HG03135 (cell line): ENCODE measurements at regions not wholly inside any gene's neighbourhood (a gene's known extent, or its start where the extent isn't known, plus 50 kb on each side); places are given as distances from the start of the nearest gene placed in this dataset.
A peak's percentile ranks its signal among the peaks of the same experiment; 100 is the strongest.
"Not testable (repeated sequence)": the region's sequence is repeated elsewhere in the genome, so short reads cannot be mapped to it uniquely, and the experiment has no call there.

Experiments
- ATAC-seq: cut with Tn5 transposase; IDR thresholded peaks from one replicate; pipeline ENCODE4 v1.9.1; 2021; ENCODE audit warnings: mild to moderate bottlenecking, moderate library complexity; ENCODE audit not compliant: unreplicated experiment

- no peak for ATAC-seq
These were observed 892.6 kb downstream of the KCNT2 start for GRCh38 chr1:195715652-195716051.

- no peak for ATAC-seq
These were observed 894.0 kb downstream of the KCNT2 start for GRCh38 chr1:195714248-195714647.

DNA sequence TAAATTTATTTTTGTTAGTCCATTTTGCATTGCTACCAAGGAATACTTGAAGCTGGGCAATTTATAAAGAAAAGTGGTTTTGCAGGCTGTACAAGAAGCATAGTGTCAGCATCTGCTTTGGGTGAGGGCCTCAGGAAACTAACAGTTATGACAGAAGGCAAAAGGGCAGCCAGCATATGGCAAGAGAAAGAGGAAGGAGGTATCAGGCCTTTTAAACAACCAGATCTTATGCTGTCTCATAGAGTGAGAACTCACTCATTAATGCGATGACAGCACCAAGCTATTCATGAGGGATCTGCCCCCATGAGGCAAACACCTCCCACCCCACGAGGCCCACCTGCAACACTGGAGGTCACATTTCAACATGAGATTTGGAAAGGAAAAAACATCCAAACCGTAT is 898.4 kb downstream of the KCNT2 start:
- ATAC-seq: no peak

DNA sequence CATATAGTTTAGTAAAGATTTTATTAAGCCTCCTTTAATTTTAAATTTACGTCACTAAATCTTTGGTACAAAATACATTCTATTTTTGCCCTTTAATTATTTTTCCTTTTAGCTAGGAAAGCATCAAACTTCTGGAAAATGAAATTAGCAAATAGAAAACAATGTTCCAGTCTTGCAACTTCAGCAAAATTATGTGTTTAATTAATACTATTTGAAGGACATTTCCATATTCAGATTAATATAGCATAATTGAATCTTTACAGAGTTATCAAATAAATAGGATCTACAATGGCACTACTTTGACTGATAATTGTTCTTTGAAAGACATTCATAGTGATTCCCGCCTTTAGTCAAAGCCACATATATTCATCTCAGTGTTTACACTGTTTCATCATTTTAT is 904.2 kb downstream of the KCNT2 start:
- no peak for ATAC-seq

- no peak for ATAC-seq
These were observed 907.1 kb downstream of the KCNT2 start for GRCh38 chr1:195701149-195701548.

DNA sequence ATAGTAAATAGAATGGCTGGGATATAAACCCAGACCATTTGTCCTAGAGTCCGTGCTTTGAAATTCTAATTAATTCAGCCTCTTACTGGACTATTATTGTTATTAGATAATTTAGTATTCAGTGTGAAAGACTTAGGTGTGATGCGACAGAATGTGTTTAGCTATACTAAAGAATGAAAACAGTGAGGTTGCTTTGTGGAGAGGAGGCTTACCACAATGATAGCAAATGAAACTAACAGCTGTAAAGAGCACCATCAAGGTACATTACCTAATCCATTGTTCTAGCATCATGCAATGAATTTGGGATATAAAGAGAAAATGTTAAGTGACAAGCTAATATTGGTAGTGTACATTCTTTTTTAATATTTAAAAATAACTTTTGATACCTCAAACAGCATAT is 911.1 kb downstream of the KCNT2 start:
- peak; percentile 97 for ATAC-seq

DNA sequence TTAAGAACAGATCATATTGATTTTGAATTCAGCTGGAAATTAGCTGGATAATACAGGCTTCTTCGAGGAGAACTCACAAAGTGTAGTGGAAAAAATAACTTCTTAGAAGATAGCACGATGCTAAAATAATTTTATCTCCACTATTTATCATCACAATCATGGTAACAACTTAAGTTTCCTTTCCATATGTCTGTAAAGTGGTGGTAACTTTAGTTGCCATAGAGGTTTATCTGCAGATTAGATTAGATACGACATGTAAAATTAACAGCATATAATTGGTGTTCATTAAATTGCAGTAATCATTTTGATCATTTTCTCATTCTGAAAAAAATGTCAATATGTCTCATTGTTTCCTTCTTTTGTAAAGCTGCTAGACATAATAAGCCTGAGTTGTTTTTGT is 921.5 kb downstream of the KCNT2 start:
- no peak for ATAC-seq

DNA sequence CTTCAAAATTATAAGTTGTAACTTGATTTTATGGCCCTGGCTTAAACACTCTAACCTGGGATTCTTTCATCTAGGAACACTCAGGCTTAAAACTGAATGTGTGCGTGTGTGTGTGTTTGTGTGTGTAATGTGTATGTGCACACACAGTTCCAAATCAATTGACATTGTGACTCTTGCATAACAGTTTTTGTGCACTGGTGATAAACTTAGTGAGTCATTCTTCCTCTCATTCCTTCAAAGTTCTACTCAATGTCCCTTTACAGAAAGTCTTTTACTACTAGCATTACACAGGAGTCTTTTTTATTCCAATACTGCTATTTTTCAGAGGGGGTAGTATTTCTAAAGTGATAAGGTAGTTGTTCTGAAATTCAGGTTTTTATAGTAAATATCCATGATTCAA is 943.6 kb downstream of the KCNT2 start:
- no peak for ATAC-seq

- ATAC-seq: no peak
These were observed 944.5 kb downstream of the KCNT2 start for GRCh38 chr1:195663549-195664280.

GRCh38 chr1:195656780-195657179 is 951.5 kb downstream of the KCNT2 start:
- no peak for ATAC-seq

GRCh38 chr1:195648875-195649274 is 959.4 kb downstream of the KCNT2 start:
- ATAC-seq: not testable (repeated sequence)

DNA sequence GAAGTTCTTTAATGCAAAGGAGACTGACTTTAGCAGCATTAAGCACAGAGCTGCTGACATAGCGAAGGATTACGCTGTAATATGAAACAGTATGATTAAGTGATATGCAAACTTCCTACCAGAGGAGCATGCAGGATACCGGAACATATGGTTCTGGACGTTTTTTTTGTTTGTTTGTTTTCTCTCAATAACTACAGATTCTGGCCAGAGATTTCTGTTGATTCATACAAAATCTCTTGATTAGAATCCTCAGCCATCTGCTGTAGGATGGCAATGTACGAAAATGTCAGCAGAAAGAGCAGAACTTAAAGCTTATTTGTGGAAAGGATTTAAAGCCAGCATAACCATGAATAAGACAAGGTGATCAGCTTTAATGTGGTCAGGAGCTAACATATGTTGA is 970.7 kb downstream of the KCNT2 start:
- no peak for ATAC-seq

- no peak for ATAC-seq
These were observed 990.0 kb downstream of the KCNT2 start for GRCh38 chr1:195618287-195618686.

DNA sequence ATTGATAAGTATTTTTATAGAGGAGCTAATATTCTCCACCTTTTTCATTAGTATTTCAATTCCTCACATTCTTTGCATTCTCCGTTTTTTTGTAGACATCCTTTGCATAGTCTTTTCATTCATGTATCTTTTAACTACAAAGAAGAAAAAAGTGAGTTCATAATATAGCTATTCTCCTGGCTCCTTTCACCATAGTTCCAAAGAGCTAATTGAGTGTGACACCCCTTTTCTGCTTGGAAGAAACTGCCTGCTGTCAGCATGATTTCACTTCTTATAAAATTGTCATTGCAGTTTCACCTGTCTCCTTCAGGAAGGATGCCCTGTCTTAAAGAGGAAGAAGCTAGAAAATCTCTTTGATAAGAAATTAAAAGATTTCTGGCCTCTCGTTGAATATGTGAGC is 991.1 kb downstream of the KCNT2 start:
- ATAC-seq: no peak

DNA sequence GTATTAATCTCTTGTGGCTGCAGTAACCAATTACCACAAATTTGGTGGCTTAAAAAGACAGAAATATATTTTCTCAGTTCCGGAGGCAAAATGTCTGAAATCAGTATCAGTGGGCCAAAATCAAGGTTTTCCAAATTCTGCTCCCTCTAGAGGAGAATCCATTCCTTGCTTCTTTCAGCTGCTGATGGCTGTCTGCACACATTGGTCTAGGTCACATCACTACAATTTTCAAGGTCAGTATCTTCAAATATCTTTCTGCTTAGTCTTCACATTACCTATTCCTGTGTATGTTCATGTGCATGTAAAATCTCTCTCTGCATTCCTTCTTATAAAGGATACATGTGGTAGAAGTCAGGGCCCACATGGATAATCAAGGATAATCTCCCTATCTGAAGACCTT is 999.4 kb downstream of the KCNT2 start:
- no peak for ATAC-seq

DNA sequence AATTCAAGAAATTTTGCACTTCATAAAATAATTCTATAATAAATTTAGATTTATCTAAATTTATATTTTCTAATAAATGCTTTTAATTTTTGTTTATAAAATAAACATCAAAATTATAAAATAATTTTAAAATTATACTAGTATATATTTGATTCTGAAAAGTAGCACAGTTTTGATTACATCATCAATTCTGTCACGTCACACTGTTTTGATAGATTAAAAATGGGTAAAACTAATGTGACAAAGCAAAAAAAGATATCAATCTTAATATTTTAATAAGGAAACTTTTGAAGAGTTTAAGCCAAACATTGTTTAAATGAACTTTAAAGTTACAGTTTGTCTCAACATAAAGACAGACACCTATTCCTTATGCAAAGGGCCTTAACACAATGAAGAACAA is 1001.8 kb downstream of the KCNT2 start:
- no peak for ATAC-seq

GRCh38 chr1:195604287-195604686 is 1004.0 kb downstream of the KCNT2 start:
- ATAC-seq: no peak

- ATAC-seq: no peak
These were observed 1010.3 kb downstream of the KCNT2 start for GRCh38 chr1:195597891-195598290.

DNA sequence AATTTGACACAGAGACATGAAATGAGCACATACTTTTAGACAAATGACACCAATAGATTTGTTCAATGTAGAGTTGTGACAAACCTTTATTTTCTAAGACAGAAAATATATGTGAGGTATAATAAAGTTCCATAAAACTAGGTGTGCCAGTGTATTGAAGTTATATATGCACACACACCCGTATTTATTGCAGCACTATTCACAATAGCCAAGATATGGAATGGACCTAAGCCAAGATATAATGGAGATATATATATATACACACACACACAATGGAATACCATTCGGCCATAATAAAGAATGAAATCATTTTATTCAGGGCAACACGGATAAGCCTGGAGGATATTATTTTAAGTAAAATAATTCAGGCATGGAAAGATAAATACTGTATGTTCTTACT is 1013.5 kb downstream of the KCNT2 start:
- ATAC-seq: no peak

- no peak for ATAC-seq
These were observed 1013.9 kb downstream of the KCNT2 start for GRCh38 chr1:195594322-195594721.

DNA sequence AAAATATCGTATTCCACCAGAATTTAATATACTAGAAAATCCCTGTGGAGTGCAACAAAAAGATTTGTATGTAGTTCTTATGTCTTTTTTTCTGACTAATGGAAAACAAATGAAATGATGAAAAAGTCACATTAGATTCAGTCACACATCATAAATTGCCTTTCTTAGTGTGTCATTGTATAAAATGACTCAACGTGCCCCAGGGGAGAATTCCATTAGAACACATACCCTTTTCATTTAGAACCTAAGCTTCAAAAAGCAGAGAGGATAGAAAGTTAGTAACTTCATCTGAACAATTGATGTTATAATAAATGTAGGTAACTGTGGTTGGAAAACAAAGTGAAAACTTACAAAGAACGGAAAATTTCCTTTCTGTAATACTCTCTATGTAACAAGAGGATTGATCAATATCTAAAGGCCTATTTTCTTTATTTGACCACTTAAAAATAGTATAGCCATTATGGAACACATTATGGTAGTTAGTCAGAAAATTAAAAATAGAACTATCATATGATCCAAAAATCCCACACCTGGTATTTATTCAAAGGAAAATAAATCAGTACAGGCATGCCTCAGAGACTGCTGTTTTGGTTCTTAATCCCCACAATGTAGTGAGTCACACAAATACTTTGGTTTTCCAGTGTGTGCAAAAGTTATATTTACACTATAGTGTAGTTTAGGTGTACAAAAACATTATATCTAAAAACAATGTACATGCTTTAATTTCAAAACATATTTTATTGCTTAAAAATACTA is 1016.1 kb downstream of the KCNT2 start:
- ATAC-seq: no peak

DNA sequence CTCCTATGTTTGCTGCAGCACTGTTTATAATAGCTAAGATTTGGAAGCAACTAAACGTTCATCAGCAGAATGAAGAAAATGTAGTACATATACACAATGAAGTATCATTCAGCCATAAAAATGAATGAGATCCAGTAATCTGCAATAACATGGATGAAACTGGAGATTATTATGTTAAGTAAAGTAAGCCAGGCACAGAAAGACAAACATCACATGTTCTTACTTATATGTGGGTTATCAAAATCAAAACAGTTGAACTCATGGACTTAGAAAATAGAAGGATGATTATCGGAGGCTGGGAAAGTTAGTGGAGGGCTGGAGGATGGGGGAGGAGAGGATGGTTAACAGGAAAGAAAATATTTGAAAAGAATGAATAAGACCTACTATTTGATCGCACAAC is 1017.6 kb downstream of the KCNT2 start:
- no peak for ATAC-seq
